ENCODE measurements at regions not wholly inside any gene's neighbourhood (a gene's known extent, or its start where the extent isn't known, plus 50 kb on each side); places are given as distances from the start of the nearest gene placed in this dataset.

DNA sequence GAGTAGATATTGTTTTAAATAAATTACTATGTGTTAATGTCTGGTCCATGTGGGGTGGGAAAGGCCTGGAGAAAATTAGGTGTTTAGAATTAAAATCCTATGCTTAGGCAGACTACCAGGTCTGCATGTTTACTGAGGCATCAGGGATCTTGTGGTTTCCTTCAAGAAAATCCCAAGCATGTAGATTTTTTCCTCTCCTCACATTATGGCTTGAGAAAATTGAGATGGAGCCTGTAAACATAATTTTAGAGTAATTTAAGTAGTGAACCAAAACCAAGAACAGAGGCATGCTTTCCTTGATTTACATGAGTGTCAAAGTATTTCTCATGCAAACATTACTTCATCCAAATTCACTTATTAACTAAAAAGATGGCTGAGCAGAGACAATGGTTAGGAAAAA is 823.7 kb downstream of the AACS start (continued):
- TF ChIP-seq CEBPZ (IDR thresholded peaks at IDR 0.05; ENCODE audit: low read depth, low read length) (no peak), ZNF274 (IDR thresholded peaks at IDR 0.05; ENCODE audit: insufficient read depth, insufficient read length) (no peak), ZZZ3 (IDR thresholded peaks at IDR 0.05; ENCODE audit: control insufficient read depth, insufficient read length, low read depth) (no peak)

DNA sequence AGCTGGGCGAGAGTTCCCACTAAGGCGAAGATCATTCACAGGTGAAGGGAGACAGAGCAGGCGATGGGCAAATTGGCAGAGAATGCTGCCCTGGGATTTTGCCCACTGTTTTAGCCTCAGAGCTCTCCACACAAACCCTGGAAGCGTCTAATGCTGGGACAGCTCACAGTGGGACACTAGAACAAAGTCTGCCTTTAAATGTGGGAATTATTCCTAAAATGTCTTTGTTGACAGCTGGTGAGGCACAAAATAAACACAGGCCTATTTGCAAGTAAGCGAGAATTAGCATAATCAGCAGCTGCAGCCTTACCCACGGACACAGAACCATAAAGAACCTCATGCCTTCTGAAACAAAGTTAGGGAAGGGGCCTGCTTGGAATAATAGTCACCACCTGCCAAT is 824.5 kb downstream of the AACS start:
- H3K4me1 ChIP-seq (ENCODE audit: control insufficient read depth, insufficient read depth, low read length) = no peaks in the 10 kb centered on the region
- FAIRE-seq (no peak), DNase-seq (ENCODE audit: low read depth, low spot score) (no peak), ATAC-seq (no peak)
- H3K4me2 ChIP-seq (ENCODE audit: control insufficient read depth, insufficient read depth) = no peak overlapping the region
- POLR2A ChIA-PET = no interaction called here
- H3K36me3 ChIP-seq (ENCODE audit: control insufficient read depth in 2 of 2, insufficient read depth in 2 of 2, low read length in 1 of 2) = no peaks in the 10 kb centered on the region
- no TSS peak for BruUV-seq (replicated peaks)
- no peak for TF ChIP-seq ASH2L (IDR thresholded peaks at IDR 0.05; ENCODE audit: borderline replicate concordance, low read depth)
- no peak for TF ChIP-seq YY1 (IDR thresholded peaks at IDR 0.05; ENCODE audit: low read depth, low read length)
- TF ChIP-seq MEF2A (IDR thresholded peaks at IDR 0.05; ENCODE audit: insufficient read depth, low read depth, low read length) = no peak
- TF ChIP-seq, protein P1, sequence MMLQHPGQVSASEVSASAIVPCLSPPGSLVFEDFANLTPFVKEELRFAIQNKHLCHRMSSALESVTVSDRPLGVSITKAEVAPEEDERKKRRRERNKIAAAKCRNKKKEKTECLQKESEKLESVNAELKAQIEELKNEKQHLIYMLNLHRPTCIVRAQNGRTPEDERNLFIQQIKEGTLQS (IDR thresholded peaks at IDR 0.05; ENCODE audit: borderline replicate concordance, extremely low read depth, low read depth, low read length) = no peak
- TF ChIP-seq, protein P2, sequence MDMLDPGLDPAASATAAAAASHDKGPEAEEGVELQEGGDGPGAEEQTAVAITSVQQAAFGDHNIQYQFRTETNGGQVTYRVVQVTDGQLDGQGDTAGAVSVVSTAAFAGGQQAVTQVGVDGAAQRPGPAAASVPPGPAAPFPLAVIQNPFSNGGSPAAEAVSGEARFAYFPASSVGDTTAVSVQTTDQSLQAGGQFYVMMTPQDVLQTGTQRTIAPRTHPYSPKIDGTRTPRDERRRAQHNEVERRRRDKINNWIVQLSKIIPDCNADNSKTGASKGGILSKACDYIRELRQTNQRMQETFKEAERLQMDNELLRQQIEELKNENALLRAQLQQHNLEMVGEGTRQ (IDR thresholded peaks at IDR 0.05; ENCODE audit: borderline replicate concordance, low read depth, low read length) = no peak
- WGBS (ENCODE audit: insufficient coverage, insufficient replicate concordance, low lambda C conversion rate, missing lambda C conversion rate) = 21% methylated on average over 6 of the region's 6 CpGs
- H3K9me3 ChIP-seq (replicated peaks; ENCODE audit: control insufficient read depth, insufficient read depth, low read length) = no peaks in the 10 kb centered on the region
- CTCF ChIA-PET = interaction anchor here (1.2 kb wide), 1 partner anchor 9 kb away, joined by 3 read pairs; no protein-coding TSS in a partner anchor
- SMC1A ChIA-PET (ENCODE audit: uncharacterized antibody, unreplicated experiment) = no interaction called here
- no peak overlapping the region for H3K9ac ChIP-seq (ENCODE audit: control insufficient read depth, insufficient read depth, low read length)
- RAD21 ChIA-PET (ENCODE audit: unreplicated experiment) = no interaction called here
- H3K79me2 ChIP-seq (ENCODE audit: control insufficient read depth, insufficient read depth, low read length) = no peaks in the 10 kb centered on the region
- no peak overlapping the region for H2AFZ ChIP-seq (ENCODE audit: control insufficient read depth, low read depth, low read length)
- no peak overlapping the region for H3K4me3 ChIP-seq
- in situ Hi-C loops (cut with MboI) (no loop called here), intact Hi-C loops (cut with micrococcal nuclease; ENCODE audit: unreplicated experiment) (no loop called here)
- no peaks in the 10 kb centered on the region for H3K27me3 ChIP-seq (replicated peaks in 1 of 2; ENCODE audit: control insufficient read depth in 2 of 2, insufficient read depth in 2 of 2, low read length in 1 of 2)
- no peak overlapping the region for H3K27ac ChIP-seq (ENCODE audit: control insufficient read depth, insufficient read depth)
- H4K20me1 ChIP-seq (ENCODE audit: control insufficient read depth, insufficient read depth) = no peaks in the 10 kb centered on the region
